HEK293 (cell line): ENCODE measurements at regions not wholly inside any gene's neighbourhood (a gene's known extent, or its start where the extent isn't known, plus 50 kb on each side); places are given as distances from the start of the nearest gene placed in this dataset.

Experiments
- CTCF ChIP-seq: fragments of 450-650 bp; formaldehyde crosslinking; IDR thresholded peaks from 2 replicates; pipeline ENCODE4 v1.5.1; 2016; ENCODE audit warnings: missing biosample characterization, missing genetic modification characterization
- YY1 ChIP-seq: fragments of 450-650 bp; formaldehyde crosslinking; IDR thresholded peaks from 2 replicates; pipeline ENCODE4 v1.5.1; 2018; ENCODE audit warnings: missing biosample characterization, missing genetic modification characterization
- ZBTB20 ChIP-seq: fragments of 450-650 bp; formaldehyde crosslinking; IDR thresholded peaks from 2 replicates; pipeline ENCODE4 v1.5.1; 2016; ENCODE audit warnings: missing biosample characterization, missing genetic modification characterization
- ZNF558 ChIP-seq: fragments of 450-650 bp; formaldehyde crosslinking; IDR thresholded peaks from 2 replicates; pipeline ENCODE4 v1.5.1; 2016; ENCODE audit warnings: missing biosample characterization, missing genetic modification characterization
- ZSCAN16 ChIP-seq: fragments of 450-650 bp; formaldehyde crosslinking; IDR thresholded peaks from 2 replicates; pipeline ENCODE4 v1.5.1; 2016; ENCODE audit warnings: missing biosample characterization, missing genetic modification characterization

- TF ChIP-seq YY1 (tag by site-specific recombination) (no peak), CTCF (tag by site-specific recombination) (no peak), ZBTB20 (tag by site-specific recombination) (no peak), ZSCAN16 (no peak), ZNF558 (tag by site-specific recombination) (no peak)
These were observed 242.0 kb downstream of the BMP4 start for GRCh38 chr14:53714495-53715192.
